Mesenteric fat pad (tissue), 1 donor: ENCODE measurements at regions not wholly inside any gene's neighbourhood (a gene's known extent, or its start where the extent isn't known, plus 50 kb on each side); places are given as distances from the start of the nearest gene placed in this dataset.

ENCODE experiments used
- DNase-seq: peaks from one replicate; pipeline ENCODE4 v3.0.0-alpha.2; 2020; ENCODE audit warnings: low spot score
- donor health status: DM: yes; HTN: yes; CAD: no.

DNA sequence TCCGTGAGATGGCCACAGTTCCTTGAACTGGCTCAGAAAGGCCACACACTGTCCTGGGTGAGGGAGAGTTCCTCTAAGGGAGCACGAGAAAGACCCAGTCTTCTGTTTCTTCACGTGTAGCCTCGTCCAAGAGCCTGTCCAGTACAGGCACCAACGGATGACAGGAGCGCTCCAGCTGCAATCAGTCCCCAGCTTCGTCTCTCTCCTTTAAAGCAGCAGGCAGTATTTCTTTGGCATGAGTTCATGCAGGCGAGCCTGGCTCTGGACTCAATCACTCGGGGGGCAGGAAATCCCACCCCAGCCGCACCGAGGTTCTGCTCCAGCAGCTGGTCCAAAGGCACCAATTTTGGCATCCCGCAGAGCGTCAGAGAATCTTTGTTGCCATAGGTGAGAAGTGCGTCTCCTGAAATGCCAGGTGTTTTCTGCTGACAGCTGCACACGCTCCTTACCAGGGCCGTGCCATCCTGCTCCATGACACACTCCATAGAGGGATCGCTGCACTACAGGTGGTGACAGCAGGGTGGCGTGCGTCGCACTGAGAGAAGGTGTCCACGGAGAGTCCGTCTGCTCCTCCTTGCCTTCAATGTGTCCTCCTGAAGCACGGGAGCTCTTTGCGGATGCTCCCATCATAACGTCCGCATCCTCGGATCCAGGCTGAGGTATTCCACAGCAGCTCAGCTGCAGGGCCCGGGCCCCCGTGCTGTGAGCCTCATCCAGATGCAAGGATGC is 59.6 kb upstream of the AFDN start:
- no peak for DNase-seq

- no peak for DNase-seq
Measured at GRCh38 chr6:167767715-167768107, 59.0 kb upstream of the AFDN start.

DNA sequence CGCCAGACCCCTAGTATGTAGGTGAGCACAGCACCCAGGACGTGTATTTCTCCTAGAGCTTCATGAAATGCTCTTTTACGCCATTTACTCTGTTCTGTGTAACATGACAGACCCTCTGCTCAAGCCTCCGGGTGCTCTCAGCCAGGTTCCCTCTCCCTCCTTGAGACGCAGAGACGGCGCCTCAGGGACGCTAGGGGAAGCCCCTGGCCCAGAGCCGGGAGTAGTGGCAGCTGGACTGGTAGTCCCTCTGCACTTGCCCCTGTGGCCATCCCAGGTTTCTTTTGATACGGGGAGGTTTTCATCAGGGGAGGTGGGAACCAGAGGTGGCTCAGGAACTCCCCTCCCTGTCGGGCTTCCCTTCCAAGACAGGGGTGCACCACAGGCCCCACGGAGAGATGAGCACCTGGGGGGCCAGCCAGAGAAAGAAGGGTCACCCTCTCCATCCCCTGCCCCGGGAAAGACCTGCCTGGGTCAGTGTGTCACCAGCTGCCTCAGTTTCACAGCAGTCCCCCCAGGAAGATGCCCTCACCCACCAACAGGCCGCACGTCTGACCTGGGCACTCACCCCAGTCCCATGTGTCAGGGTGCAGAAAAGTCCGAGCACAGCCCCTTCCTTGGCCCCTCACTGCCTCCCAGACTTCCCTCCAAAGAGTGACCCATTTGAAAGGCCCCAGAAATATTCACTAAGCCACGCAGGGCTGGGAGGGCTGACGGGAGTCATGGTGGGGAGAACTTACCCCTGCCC is 58.1 kb upstream of the AFDN start:
- no peak for DNase-seq

GRCh38 chr6:167769408-167770190 is 57.1 kb upstream of the AFDN start:
- peak; percentile 81 for DNase-seq

DNA sequence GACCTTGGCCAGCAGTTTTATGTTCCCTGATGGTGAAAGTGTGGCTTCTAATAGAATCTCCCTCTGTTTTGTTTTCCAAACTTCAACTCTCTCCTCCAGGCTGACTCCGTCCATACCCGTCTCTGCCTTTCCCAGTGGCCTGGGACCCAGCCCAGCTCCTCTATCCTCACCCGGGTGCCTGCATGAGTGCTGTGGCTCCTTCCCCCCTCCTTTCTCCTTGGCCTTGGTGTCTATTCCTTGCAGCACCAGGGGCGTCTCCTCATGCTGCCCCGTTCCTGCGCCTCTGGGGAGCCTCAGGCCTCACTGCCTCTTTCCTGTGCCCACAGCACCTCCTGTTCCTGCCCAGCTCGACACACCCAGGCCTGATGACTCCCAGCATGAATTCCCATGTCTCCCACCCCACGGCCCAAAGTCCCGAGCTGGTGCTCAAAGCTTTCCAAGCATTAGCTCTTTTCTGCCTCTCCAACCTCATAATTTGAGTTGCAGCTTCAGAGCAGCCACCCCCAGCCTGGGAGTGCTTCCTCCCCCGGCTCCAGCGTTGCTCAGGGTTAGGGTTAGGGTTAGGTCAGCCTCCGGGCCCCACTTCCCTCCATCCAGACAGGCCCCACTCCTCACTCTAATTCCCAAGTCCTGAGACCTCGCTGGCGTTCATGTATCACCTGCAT is 56.3 kb upstream of the AFDN start:
- DNase-seq: peak; percentile 72

GRCh38 chr6:167774881-167775280 is 51.8 kb upstream of the AFDN start:
- DNase-seq: no peak

DNA sequence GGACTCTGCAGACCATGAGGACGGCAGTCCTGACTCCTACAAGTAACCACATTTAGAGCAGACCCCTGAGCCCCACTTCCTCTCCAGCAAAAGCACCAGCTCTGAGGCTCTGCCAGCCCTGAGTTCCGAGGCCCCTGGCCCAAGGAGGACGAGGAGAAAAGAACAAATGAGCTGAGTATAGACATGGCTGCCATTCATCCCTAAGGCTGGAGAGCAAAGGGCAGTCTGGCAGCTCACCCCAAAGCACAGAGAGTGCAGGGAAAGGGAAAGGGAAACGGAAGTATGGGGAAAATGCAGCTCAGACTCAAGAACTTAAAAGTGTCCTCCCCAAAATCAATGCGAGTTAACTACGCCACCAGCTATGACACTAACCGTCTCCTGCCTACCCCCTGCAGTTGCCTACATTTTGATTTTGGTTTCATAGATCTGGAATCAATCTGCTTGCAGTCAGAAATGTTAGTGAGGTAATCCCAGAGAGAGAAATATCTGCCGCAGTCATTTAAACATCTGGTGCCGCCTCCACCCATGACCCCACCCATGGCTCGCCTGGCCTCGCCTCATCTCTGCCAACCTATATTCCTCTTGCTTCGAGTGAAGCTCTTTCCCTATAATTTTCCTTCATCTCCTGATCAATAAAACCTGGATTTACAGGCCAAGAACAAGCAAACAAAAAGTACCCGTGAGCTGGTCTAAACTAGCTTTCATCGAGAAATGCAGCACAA is 49.6 kb upstream of the AFDN start:
- peak; percentile 68 for DNase-seq
